HepG2 (cell line): ENCODE measurements at regions not wholly inside any gene's neighbourhood (a gene's known extent, or its start where the extent isn't known, plus 50 kb on each side); places are given as distances from the start of the nearest gene placed in this dataset.

Experiments
- ATF6 ChIP-seq: sonication (generic); formaldehyde crosslinking; conservative IDR thresholded peaks from 2 replicates; pipeline ENCODE4 v1.4.0; 2020; ENCODE audit warnings: missing genetic modification reagents
- CSRNP2 ChIP-seq: sonication (generic); formaldehyde crosslinking; conservative IDR thresholded peaks from 2 replicates; pipeline ENCODE4 v1.8.0; 2022; ENCODE audit warnings: low read depth, missing genetic modification reagents
- EED ChIP-seq: sonication (generic); formaldehyde crosslinking; IDR thresholded peaks from 2 replicates; pipeline ENCODE4 v1.5.0; 2020; ENCODE audit warnings: mild to moderate bottlenecking, missing genetic modification reagents
- ELF3 ChIP-seq: IDR thresholded peaks from 2 replicates; pipeline ENCODE4 v1.6.1; 2016; ENCODE audit warnings: missing genetic modification reagents, missing compliant biosample characterization
- GPBP1L1 ChIP-seq: sonication (generic); formaldehyde crosslinking; IDR thresholded peaks from 2 replicates; pipeline ENCODE4 v1.5.0; 2020; ENCODE audit warnings: mild to moderate bottlenecking, missing genetic modification reagents
- IKZF5 ChIP-seq: IDR thresholded peaks from 2 replicates; pipeline ENCODE4 v1.6.1; 2018; ENCODE audit warnings: missing genetic modification reagents, mild to moderate bottlenecking, missing compliant biosample characterization
- KDM1A ChIP-seq: IDR thresholded peaks from 2 replicates; pipeline ENCODE4 v1.6.1; 2016; ENCODE audit warnings: missing compliant biosample characterization
- KLF6 ChIP-seq: IDR thresholded peaks from 2 replicates; pipeline ENCODE4 v1.8.0; 2016; ENCODE audit warnings: missing biosample characterization, missing genetic modification reagents
- LRRFIP1 ChIP-seq: sonication (generic); formaldehyde crosslinking; conservative IDR thresholded peaks from 2 replicates; pipeline ENCODE4 v1.4.0; 2020; ENCODE audit warnings: missing genetic modification reagents
- MIER2 ChIP-seq: IDR thresholded peaks from 2 replicates; pipeline ENCODE4 v1.6.1; 2016; ENCODE audit warnings: missing biosample characterization, missing genetic modification reagents
- MXD4 ChIP-seq: IDR thresholded peaks from 2 replicates; pipeline ENCODE4 v1.6.1; 2016; ENCODE audit warnings: mild to moderate bottlenecking, missing biosample characterization, missing genetic modification reagents
- PAWR ChIP-seq: sonication (generic); formaldehyde crosslinking; IDR thresholded peaks from 2 replicates; pipeline ENCODE4 v1.4.0; 2020; ENCODE audit warnings: missing genetic modification reagents, mild to moderate bottlenecking, borderline replicate concordance
- PHF8 ChIP-seq: sonication (generic); formaldehyde crosslinking; IDR thresholded peaks from 2 replicates; pipeline ENCODE4 v1.5.0; 2020; ENCODE audit warnings: missing genetic modification reagents
- POLR2A ChIP-seq, 2 experiments: IDR thresholded peaks; 2 replicates each; pipeline ENCODE4 v1.6.1; 2011; ENCODE audit warnings: low read depth in 2 of 2, low read length in 2 of 2, mild to moderate bottlenecking in 1 of 2, moderate library complexity in 1 of 2; ENCODE audit not compliant: insufficient read depth in 1 of 2
- ZBTB33 ChIP-seq: sonication (generic); formaldehyde crosslinking; IDR thresholded peaks from 2 replicates; pipeline ENCODE4 v1.4.0; 2020; ENCODE audit warnings: missing genetic modification reagents
- ZFX ChIP-seq: sonication (generic); formaldehyde crosslinking; IDR thresholded peaks from 2 replicates; pipeline ENCODE4 v1.4.0; 2020; ENCODE audit warnings: mild to moderate bottlenecking, low read depth, missing genetic modification reagents, moderate library complexity
- ZNF234 ChIP-seq: sonication (generic); formaldehyde crosslinking; conservative IDR thresholded peaks from 2 replicates; pipeline ENCODE4 v1.5.1; 2020; ENCODE audit warnings: mild to moderate bottlenecking, missing genetic modification reagents
- ZSCAN21 ChIP-seq: sonication (generic); formaldehyde crosslinking; IDR thresholded peaks from 2 replicates; pipeline ENCODE4 v1.8.0; 2022; ENCODE audit warnings: mild to moderate bottlenecking, missing genetic modification reagents, moderate library complexity, borderline replicate concordance

GRCh38 chr7:25851332-25852210 lies 300.4 kb upstream of the NFE2L3 start (continued):
- TF ChIP-seq PAWR (no peak), KLF6 (no peak), ELF3 (CRISPR knock-in tag) (no peak), ZNF234 (no peak), ZSCAN21 (CRISPR knock-in tag) (no peak), LRRFIP1 (CRISPR knock-in tag) (no peak), PHF8 (CRISPR knock-in tag) (0 out of 2 replicates have a peak, but pooled peaks have one; percentile 16), GPBP1L1 (CRISPR knock-in tag) (no peak), MXD4 (CRISPR knock-in tag) (no peak), POLR2A (IDR thresholded peaks at IDR 0.05; ENCODE audit: insufficient read depth in 1 of 2, low read depth in 2 of 2, low read length in 2 of 2) (no peak), EED (CRISPR knock-in tag) (0 out of 2 replicates have a peak, but pooled peaks have one; percentile 37), MIER2 (0 out of 2 replicates have a peak, but pooled peaks have one; percentile 27), IKZF5 (CRISPR knock-in tag) (no peak), ATF6 (CRISPR knock-in tag) (no peak), KDM1A (no peak), ZBTB33 (CRISPR knock-in tag) (no peak), ZFX (CRISPR knock-in tag) (no peak; the same call in 1 of the 2 replicates), CSRNP2 (CRISPR knock-in tag) (no peak)
